Right lobe of liver (tissue), 6 donors: ENCODE measurements at regions not wholly inside any gene's neighbourhood (a gene's known extent, or its start where the extent isn't known, plus 50 kb on each side); places are given as distances from the start of the nearest gene placed in this dataset.

Source experiments
- ATAC-seq, 4 donors: fragments of 200-7000 bp; cut with Tn5 transposase; one replicate each; pipeline ENCODE4 v1.9.1; 2020; ENCODE audit warnings: mild to moderate bottlenecking in 4 of 4, moderate library complexity in 4 of 4
- DNase-seq, 3 donors: peaks; one replicate each; pipeline ENCODE4 v3.0.0-alpha.2; 2020
- H3K27ac ChIP-seq, 3 donors: fragments of 200-600 bp; one replicate each; pipeline ENCODE4 v1.8.0; 2022
- H3K27me3 ChIP-seq, 2 donors: fragments of 200-600 bp; one replicate each; pipeline ENCODE4 v1.8.0; 2022
- H3K36me3 ChIP-seq, 4 donors: fragments of 200-600 bp; sonication (generic) in 1 of 4; one replicate each; pipeline versions ENCODE4 v1.5.1 to v1.8.0; 2017 to 2022; ENCODE audit warnings: control low read depth in 1 of 4
- H3K4me1 ChIP-seq, 4 donors: fragments of 200-600 bp; sonication (generic) in 1 of 4; one replicate each; pipeline versions ENCODE4 v1.5.1 to v1.8.0; 2017 to 2022; ENCODE audit warnings: control low read depth in 1 of 4
- H3K4me3 ChIP-seq, 3 donors: fragments of 200-600 bp; one replicate each; pipeline ENCODE4 v1.8.0; 2022
- H3K9me3 ChIP-seq, 4 donors: fragments of 200-600 bp; sonication (generic) in 1 of 4; one replicate each; pipeline versions ENCODE4 v1.5.1 to v1.8.0; 2017 to 2022; ENCODE audit warnings: control low read depth in 1 of 4
- POLR2A ChIP-seq: fragments of 450-650 bp; IDR thresholded peaks from one replicate; pipeline ENCODE4 v1.6.1; 2017; ENCODE audit warnings: antibody characterized with exemption, mild to moderate bottlenecking
- WGBS: methylation state at CpG from one replicate; pipeline ENCODE4 v1.1.6; 2018; ENCODE audit warnings: low coverage, low lambda C conversion rate; ENCODE audit not compliant: insufficient coverage; ENCODE audit errors: missing lambda C conversion rate; 5-methylcytosine and 5-hydroxymethylcytosine counted together
- intact Hi-C, 2 donors: fragments of 100-400 bp; cut with DNase I; formaldehyde crosslinking; loops; one replicate each; pipeline versions ENCODE4 v1.11.2 to v1.14.1; 2022
- TF ChIP-seq, protein P1 (sequence below), 4 donors: fragments of 200-600 bp in 3 of 4; fragments of 450-650 bp in 1 of 4; IDR thresholded peaks; one replicate each; pipeline versions ENCODE4 v1.5.1 to v1.8.0; 2016 to 2022; ENCODE audit warnings: antibody characterized with exemption in 4 of 4, mild to moderate bottlenecking in 2 of 4
- donor health status: DM: no; HTN: yes; CAD: no.
- donor health status: DM: no; HTN: no; CAD: no.
- donor health status: DM: no; HTN: no; CAD: no.
- donor health status: DM: no; HTN: yes; CAD: no.
- donor health status: DM: no; HTN: yes; CAD: no.

DNA sequence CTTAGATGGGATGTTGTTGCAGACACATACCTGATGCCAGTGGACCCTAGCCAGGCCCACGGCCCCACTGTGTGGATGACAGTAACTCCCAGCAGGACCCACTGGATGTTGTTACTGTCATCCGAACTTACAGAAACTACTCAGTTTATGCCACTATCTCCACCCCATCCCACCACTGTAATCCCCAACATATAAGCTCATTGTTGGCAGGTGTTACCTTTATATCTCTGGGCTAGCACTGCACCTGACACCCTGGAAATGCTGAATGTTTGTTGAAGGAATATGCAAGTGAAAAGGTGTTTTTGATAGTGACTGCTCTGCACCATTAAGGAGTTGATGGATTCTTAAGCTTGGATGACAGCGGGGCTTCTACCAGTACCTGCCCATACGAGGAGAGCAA is 133.5 kb upstream of the ASB18 start:
- no peaks in the 10 kb centered on the region for H3K4me1 ChIP-seq
- intact Hi-C loops: no loop called here
- DNase-seq: no peak
- H3K9me3 ChIP-seq: no peaks in the 10 kb centered on the region
- no peak overlapping the region for H3K27ac ChIP-seq
- no peak for ATAC-seq
- 63% methylated on average over 3 of the region's 4 CpGs for WGBS
- no peak for TF ChIP-seq POLR2A
- TF ChIP-seq, protein P1, sequence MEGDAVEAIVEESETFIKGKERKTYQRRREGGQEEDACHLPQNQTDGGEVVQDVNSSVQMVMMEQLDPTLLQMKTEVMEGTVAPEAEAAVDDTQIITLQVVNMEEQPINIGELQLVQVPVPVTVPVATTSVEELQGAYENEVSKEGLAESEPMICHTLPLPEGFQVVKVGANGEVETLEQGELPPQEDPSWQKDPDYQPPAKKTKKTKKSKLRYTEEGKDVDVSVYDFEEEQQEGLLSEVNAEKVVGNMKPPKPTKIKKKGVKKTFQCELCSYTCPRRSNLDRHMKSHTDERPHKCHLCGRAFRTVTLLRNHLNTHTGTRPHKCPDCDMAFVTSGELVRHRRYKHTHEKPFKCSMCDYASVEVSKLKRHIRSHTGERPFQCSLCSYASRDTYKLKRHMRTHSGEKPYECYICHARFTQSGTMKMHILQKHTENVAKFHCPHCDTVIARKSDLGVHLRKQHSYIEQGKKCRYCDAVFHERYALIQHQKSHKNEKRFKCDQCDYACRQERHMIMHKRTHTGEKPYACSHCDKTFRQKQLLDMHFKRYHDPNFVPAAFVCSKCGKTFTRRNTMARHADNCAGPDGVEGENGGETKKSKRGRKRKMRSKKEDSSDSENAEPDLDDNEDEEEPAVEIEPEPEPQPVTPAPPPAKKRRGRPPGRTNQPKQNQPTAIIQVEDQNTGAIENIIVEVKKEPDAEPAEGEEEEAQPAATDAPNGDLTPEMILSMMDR (IDR thresholded peaks at IDR 0.05): no peak
- no peak overlapping the region for H3K4me3 ChIP-seq
- H3K27me3 ChIP-seq: no peaks in the 10 kb centered on the region
- H3K36me3 ChIP-seq: no peaks in the 10 kb centered on the region

DNA sequence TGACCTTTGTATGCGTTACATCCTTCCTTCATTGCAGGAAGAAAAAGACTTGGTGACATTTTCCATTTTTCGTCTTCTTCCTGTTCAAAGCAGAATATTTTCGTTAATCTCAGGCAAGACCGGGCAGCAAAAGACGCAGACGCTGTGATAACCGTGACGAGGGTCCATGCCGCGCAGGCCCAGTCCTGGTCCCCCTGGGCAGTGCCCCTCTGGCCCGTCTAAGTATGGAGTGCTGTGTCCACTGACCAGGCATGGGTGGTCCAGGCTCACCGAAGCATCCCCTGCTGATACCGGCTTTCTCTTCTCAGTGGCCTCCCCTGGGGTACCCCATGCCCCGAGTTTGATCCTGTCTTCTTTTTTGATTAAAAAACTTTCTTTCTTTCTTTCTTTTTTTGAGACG is 135.2 kb upstream of the ASB18 start:
- ATAC-seq (no peak), DNase-seq (no peak)
- no peaks in the 10 kb centered on the region for H3K4me1 ChIP-seq
- H3K9me3 ChIP-seq: no peaks in the 10 kb centered on the region
- no peaks in the 10 kb centered on the region for H3K36me3 ChIP-seq
- H3K27ac ChIP-seq: no peak overlapping the region
- intact Hi-C loops: no loop called here
- TF ChIP-seq POLR2A: no peak
- TF ChIP-seq, protein P1 (IDR thresholded peaks at IDR 0.05): no peak
- no peak overlapping the region for H3K4me3 ChIP-seq
- H3K27me3 ChIP-seq: no peaks in the 10 kb centered on the region
- 84% methylated on average over 13 of the region's 15 CpGs for WGBS

DNA sequence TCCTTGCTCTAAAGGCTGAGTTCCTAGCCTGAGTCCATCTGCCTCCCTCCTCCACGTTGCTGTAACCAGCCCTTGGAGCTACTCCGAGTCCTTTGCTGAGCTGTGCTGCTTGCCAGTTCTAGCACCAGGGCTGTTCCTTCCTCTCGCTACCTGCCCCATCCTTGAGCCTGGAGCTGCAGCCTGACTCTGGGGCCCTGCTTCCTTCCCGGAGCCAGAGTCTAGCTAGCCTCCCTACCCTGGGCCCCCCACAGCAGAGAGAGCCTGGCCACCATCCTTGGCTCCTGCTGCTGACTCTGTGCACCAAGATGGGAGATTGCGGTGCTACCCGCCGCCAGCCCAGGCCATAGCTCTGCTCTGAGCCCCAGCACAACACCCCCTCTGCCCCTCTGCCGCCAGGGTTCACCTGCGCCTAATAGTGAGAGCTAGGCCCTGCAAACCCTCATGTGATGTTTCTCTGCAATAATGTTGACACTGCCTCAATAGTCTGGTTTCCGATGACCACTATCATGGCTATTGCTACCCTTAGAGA is 135.9 kb upstream of the ASB18 start:
- 86% methylated on average over 4 of the region's 10 CpGs for WGBS
- no peaks in the 10 kb centered on the region for H3K9me3 ChIP-seq

DNA sequence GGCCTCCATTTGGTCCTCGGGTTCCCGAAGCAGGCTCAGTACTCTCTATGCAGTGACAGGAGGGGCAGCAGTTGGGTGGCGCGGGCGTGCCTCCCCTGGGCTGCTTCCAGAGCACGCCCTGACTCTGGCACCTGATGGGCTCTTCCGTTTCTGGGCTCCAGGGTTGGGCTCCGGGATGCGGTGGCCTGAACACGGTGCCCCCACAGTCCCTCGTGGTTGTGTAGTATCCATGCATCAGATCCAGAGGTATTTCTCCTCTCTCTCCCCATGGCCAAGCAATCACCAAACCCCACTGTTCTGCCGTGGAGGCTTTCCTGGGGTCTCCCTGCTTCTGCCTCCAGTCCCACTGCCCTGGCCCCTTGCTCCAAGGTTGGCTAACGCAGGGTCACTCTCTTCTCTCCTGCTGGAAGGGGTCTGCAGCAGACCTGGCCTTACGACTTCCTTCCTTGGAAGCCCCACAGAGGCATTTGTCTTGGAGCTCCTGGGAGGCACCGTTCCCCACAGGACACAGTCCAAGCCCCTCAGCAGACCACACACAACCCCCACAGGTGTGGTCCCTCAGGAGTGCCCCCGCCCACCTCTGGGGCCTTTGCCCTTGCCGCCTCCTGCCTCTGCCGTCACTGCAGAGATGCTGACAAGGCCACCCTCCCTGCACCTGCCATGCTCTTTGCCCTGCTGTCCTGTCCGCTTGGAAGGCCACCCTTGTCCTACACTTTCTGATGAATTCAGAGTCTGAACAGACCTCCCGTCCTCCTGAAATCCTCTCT is 136.6 kb upstream of the ASB18 start:
- intact Hi-C loops: no loop called here
- no peaks in the 10 kb centered on the region for H3K4me1 ChIP-seq
- ATAC-seq (no peak), DNase-seq (no peak)
- H3K27ac ChIP-seq: no peak overlapping the region
- no peaks in the 10 kb centered on the region for H3K36me3 ChIP-seq
- H3K9me3 ChIP-seq: no peaks in the 10 kb centered on the region
- no peak overlapping the region for H3K4me3 ChIP-seq
- 82% methylated on average over 6 of the region's 20 CpGs for WGBS
- TF ChIP-seq, protein P1 (IDR thresholded peaks at IDR 0.05): no peak
- no peak for TF ChIP-seq POLR2A
- no peaks in the 10 kb centered on the region for H3K27me3 ChIP-seq

More for the DNA sequence above, 135.9 kb upstream of the ASB18 start:
- Histone ChIP-seq H3K27ac (no peak overlapping the region), H3K4me3 (no peak overlapping the region), H3K4me1 (no peaks in the 10 kb centered on the region), H3K36me3 (no peaks in the 10 kb centered on the region), H3K27me3 (no peaks in the 10 kb centered on the region)
- TF ChIP-seq POLR2A: no peak
- TF ChIP-seq, protein P1 (IDR thresholded peaks at IDR 0.05): no peak
- ATAC-seq: no peak
- DNase-seq: no peak
- intact Hi-C loops: no loop called here
